ENCODE measurements at regions not wholly inside any gene's neighbourhood (a gene's known extent, or its start where the extent isn't known, plus 50 kb on each side); places are given as distances from the start of the nearest gene placed in this dataset.

- TF ChIP-seq, protein P1, sequence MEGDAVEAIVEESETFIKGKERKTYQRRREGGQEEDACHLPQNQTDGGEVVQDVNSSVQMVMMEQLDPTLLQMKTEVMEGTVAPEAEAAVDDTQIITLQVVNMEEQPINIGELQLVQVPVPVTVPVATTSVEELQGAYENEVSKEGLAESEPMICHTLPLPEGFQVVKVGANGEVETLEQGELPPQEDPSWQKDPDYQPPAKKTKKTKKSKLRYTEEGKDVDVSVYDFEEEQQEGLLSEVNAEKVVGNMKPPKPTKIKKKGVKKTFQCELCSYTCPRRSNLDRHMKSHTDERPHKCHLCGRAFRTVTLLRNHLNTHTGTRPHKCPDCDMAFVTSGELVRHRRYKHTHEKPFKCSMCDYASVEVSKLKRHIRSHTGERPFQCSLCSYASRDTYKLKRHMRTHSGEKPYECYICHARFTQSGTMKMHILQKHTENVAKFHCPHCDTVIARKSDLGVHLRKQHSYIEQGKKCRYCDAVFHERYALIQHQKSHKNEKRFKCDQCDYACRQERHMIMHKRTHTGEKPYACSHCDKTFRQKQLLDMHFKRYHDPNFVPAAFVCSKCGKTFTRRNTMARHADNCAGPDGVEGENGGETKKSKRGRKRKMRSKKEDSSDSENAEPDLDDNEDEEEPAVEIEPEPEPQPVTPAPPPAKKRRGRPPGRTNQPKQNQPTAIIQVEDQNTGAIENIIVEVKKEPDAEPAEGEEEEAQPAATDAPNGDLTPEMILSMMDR (IDR thresholded peaks at IDR 0.05), result no peak
- TF ChIP-seq POLR2A (IDR thresholded peaks at IDR 0.05), result no peak
- TF ChIP-seq EP300 (IDR thresholded peaks at IDR 0.05), result no peak
These were observed 1328.0 kb downstream of the FSTL5 start for GRCh38 chr4:160835789-160836188.
